Heart left ventricle (tissue), 13 donors: ENCODE measurements at regions not wholly inside any gene's neighbourhood (a gene's known extent, or its start where the extent isn't known, plus 50 kb on each side); places are given as distances from the start of the nearest gene placed in this dataset.

Experiments used
- POLR2A ChIP-seq, 2 donors: fragments of 450-650 bp; IDR thresholded peaks; one replicate each; pipeline ENCODE4 v1.6.1; 2017; ENCODE audit warnings: antibody characterized with exemption in 2 of 2, mild to moderate bottlenecking in 2 of 2, moderate library complexity in 2 of 2
- TF ChIP-seq, protein P1 (sequence below), 12 donors: fragments of 200-600 bp; sonication (generic) in 4 of 12; IDR thresholded peaks; one replicate each; pipeline versions ENCODE4 v1.5.0 to v1.8.0; 2018 to 2022; ENCODE audit warnings: antibody characterized with exemption in 12 of 12, mild to moderate bottlenecking in 5 of 12
- donor health status: ischemic (EF 13 %, LVEDD 7.1; RV severe dilation, severe dysfunction).
- donor health status: DM: no; HTN: yes; CAD: no.
- donor health status: DM: no; HTN: no; CAD: no.
- donor health status: ischemic (EF 25% LVEDD 6.9; RV normal size, moderate dysfunction).
- donor health status: ischemic (EF 25% LVEDD 5.7; RV mildly dilated, moderate dysfunction).
- donor health status: ischemic (EF 35%, LVEDD 5.7; RV mildly dilated, moderate dysfunction).
- donor health status: nonischemic (EF 11% LVEDD 7.7; RV severe dilation, severe dysfunction).
- donor health status: DM: yes; HTN: yes; CAD: no.
- donor health status: PGD.
- donor health status: ischemic (EF 29% LVEDD 5.4; RV normal size, mild dysfunction).
- donor health status: nonischemic (EF 23%, LVEDD 6.1; RV moderate dilation, normal function).

DNA sequence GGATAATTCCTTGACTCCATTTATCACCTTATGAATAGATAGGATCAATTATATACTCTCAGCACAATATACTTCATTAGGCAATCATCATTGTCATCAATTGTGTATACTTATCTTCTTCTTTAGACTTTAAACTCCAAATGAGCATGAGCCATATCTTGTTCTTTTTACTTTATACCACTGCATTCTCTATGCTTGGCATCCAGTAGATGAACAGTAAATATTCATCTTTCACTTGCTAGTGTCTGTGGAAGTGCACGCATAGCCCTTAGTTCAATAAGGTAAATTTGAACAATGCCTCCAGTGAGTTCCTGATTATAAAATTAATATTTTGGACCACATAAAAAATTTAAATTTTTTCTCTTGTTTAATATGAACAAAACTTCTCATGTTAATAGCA is 172.3 kb upstream of the SPRY2 start:
- TF ChIP-seq, protein P1, sequence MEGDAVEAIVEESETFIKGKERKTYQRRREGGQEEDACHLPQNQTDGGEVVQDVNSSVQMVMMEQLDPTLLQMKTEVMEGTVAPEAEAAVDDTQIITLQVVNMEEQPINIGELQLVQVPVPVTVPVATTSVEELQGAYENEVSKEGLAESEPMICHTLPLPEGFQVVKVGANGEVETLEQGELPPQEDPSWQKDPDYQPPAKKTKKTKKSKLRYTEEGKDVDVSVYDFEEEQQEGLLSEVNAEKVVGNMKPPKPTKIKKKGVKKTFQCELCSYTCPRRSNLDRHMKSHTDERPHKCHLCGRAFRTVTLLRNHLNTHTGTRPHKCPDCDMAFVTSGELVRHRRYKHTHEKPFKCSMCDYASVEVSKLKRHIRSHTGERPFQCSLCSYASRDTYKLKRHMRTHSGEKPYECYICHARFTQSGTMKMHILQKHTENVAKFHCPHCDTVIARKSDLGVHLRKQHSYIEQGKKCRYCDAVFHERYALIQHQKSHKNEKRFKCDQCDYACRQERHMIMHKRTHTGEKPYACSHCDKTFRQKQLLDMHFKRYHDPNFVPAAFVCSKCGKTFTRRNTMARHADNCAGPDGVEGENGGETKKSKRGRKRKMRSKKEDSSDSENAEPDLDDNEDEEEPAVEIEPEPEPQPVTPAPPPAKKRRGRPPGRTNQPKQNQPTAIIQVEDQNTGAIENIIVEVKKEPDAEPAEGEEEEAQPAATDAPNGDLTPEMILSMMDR (IDR thresholded peaks at IDR 0.05), result no peak
- TF ChIP-seq POLR2A (IDR thresholded peaks at IDR 0.05), result no peak
